ENCODE measurements at regions not wholly inside any gene's neighbourhood (a gene's known extent, or its start where the extent isn't known, plus 50 kb on each side); places are given as distances from the start of the nearest gene placed in this dataset.

DNA sequence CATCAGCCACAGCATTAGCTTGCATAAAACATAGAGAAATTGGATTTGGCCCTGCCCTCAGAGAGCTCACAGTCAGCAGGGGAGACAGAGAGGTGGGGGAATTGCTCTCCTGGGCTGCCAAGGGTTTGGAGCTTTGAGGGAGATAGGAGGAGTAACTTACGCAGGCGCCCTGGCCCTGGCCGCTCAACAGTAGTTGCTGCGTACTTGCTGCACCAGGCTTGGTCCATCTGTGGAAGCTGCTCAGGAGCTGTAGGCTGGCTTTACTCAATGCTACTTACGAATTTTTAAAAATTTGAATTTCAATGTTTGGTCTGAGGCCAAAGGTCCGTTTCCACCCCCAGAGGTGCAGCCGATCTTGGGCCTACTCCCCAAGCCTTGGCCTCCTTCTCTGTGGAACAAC is 83.3 kb downstream of the CPZ start:
- TF ChIP-seq, protein P1, sequence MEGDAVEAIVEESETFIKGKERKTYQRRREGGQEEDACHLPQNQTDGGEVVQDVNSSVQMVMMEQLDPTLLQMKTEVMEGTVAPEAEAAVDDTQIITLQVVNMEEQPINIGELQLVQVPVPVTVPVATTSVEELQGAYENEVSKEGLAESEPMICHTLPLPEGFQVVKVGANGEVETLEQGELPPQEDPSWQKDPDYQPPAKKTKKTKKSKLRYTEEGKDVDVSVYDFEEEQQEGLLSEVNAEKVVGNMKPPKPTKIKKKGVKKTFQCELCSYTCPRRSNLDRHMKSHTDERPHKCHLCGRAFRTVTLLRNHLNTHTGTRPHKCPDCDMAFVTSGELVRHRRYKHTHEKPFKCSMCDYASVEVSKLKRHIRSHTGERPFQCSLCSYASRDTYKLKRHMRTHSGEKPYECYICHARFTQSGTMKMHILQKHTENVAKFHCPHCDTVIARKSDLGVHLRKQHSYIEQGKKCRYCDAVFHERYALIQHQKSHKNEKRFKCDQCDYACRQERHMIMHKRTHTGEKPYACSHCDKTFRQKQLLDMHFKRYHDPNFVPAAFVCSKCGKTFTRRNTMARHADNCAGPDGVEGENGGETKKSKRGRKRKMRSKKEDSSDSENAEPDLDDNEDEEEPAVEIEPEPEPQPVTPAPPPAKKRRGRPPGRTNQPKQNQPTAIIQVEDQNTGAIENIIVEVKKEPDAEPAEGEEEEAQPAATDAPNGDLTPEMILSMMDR (IDR thresholded peaks at IDR 0.05; ENCODE audit: control extremely low read depth in 1 of 3, insufficient read depth in 1 of 3, low read depth in 1 of 3, low read length in 3 of 3), result no peak
- TF ChIP-seq ZNF274 (IDR thresholded peaks at IDR 0.05; ENCODE audit: borderline replicate concordance, extremely low read depth, low read length) (no peak), EP300 (IDR thresholded peaks at IDR 0.05; ENCODE audit: borderline replicate concordance in 1 of 2, low read depth in 2 of 2, low read length in 2 of 2) (no peak), SIN3A (conservative IDR thresholded peaks at IDR 0.05 in 1 of 2, IDR thresholded peaks at IDR 0.05 in 1 of 2; ENCODE audit: low read depth in 1 of 2, low read length in 2 of 2) (no peak), EZH2 (IDR thresholded peaks at IDR 0.05; ENCODE audit: low read depth, low read length, severe bottlenecking) (no peak), RAD21 (IDR thresholded peaks at IDR 0.05 in 1 of 2, conservative IDR thresholded peaks at IDR 0.05 in 1 of 2; ENCODE audit: low read depth in 2 of 2, low read length in 2 of 2) (no peak)

All from H1 (cell line).